ENCODE measurements at regions not wholly inside any gene's neighbourhood (a gene's known extent, or its start where the extent isn't known, plus 50 kb on each side); places are given as distances from the start of the nearest gene placed in this dataset.

DNA sequence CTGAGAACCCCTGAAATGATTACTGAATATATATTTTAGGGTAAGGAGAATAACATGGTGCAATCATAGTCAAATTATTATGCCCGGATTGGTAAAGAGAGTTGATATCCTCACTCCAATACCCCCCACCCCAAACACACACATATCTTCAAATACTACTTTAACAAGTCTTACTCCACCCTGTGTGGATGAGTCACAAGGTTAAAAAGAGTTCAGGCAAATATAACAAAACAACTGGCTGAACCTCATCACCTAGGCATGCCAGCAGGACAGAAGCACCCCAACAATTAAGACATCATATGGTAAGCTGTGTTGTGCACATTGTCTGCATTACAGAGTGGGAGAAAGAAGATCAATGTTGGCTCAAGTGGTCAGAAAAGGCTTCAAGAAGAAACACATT is 857.4 kb downstream of the TDRD15 start:
- TF ChIP-seq, protein P1, sequence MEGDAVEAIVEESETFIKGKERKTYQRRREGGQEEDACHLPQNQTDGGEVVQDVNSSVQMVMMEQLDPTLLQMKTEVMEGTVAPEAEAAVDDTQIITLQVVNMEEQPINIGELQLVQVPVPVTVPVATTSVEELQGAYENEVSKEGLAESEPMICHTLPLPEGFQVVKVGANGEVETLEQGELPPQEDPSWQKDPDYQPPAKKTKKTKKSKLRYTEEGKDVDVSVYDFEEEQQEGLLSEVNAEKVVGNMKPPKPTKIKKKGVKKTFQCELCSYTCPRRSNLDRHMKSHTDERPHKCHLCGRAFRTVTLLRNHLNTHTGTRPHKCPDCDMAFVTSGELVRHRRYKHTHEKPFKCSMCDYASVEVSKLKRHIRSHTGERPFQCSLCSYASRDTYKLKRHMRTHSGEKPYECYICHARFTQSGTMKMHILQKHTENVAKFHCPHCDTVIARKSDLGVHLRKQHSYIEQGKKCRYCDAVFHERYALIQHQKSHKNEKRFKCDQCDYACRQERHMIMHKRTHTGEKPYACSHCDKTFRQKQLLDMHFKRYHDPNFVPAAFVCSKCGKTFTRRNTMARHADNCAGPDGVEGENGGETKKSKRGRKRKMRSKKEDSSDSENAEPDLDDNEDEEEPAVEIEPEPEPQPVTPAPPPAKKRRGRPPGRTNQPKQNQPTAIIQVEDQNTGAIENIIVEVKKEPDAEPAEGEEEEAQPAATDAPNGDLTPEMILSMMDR (IDR thresholded peaks at IDR 0.05): no peak
- TF ChIP-seq POLR2AphosphoS5 (IDR thresholded peaks at IDR 0.05; ENCODE audit: low read depth, low read length): no peak
- TF ChIP-seq REST (IDR thresholded peaks at IDR 0.05; ENCODE audit: insufficient read depth in 1 of 2, low read depth in 2 of 2, low read length in 1 of 2): no peak
- TF ChIP-seq TCF7L2 (IDR thresholded peaks at IDR 0.05; ENCODE audit: low read depth, low read length): no peak

Data from Panc1 (cell line).